ENCODE measurements at regions not wholly inside any gene's neighbourhood (a gene's known extent, or its start where the extent isn't known, plus 50 kb on each side); places are given as distances from the start of the nearest gene placed in this dataset.
A peak's percentile ranks its signal among the peaks of the same experiment; 100 is the strongest.

GRCh38 chr5:5643481-5643880 is 221.0 kb downstream of the ICE1 start:
- no peak for TF ChIP-seq CTCF (IDR thresholded peaks at IDR 0.05)
- Histone ChIP-seq H3K36me3 (no peaks in the 10 kb centered on the region), H3K4me3 (no peak overlapping the region), H3K9me3 (no peaks in the 10 kb centered on the region), H3K4me1 (peaks cover 0 to 11% of the 10 kb centered on the region in 2 donors), H3K27me3 (no peaks in the 10 kb centered on the region), H3K27ac (no peak overlapping the region)
- no peak for DNase-seq (ENCODE audit: low spot score)

GRCh38 chr5:5638211-5638610 is 215.7 kb downstream of the ICE1 start:
- no peak overlapping the region for H3K4me3 ChIP-seq
- no peaks in the 10 kb centered on the region for H3K27me3 ChIP-seq
- peaks cover 0 to 11% of the 10 kb centered on the region in 2 donors for H3K4me1 ChIP-seq
- TF ChIP-seq CTCF (IDR thresholded peaks at IDR 0.05), result no peak
- H3K36me3 ChIP-seq, result no peaks in the 10 kb centered on the region
- DNase-seq (ENCODE audit: low spot score), result no peak
- H3K27ac ChIP-seq, result peak overlapping the region in 1 of 2 donors; percentile 55
- no peaks in the 10 kb centered on the region for H3K9me3 ChIP-seq

- Histone ChIP-seq H3K4me3 (no peak overlapping the region), H3K27me3 (no peaks in the 10 kb centered on the region), H3K27ac (no peak overlapping the region), H3K9me3 (no peaks in the 10 kb centered on the region), H3K4me1 (peaks cover 0 to 11% of the 10 kb centered on the region in 2 donors), H3K36me3 (no peaks in the 10 kb centered on the region)
- no peak for TF ChIP-seq CTCF (IDR thresholded peaks at IDR 0.05)
- no peak for DNase-seq (ENCODE audit: low spot score)
Measured at GRCh38 chr5:5637173-5637572, 214.7 kb downstream of the ICE1 start.

- Histone ChIP-seq H3K36me3 (no peaks in the 10 kb centered on the region), H3K4me1 (peaks cover 0 to 11% of the 10 kb centered on the region in 2 donors), H3K4me3 (no peak overlapping the region), H3K27me3 (no peaks in the 10 kb centered on the region), H3K27ac (no peak overlapping the region), H3K9me3 (no peaks in the 10 kb centered on the region)
- no peak for DNase-seq (ENCODE audit: low spot score)
- no peak for TF ChIP-seq CTCF (IDR thresholded peaks at IDR 0.05)
Measured at GRCh38 chr5:5634817-5635216, 212.3 kb downstream of the ICE1 start.

- Histone ChIP-seq H3K9me3 (no peaks in the 10 kb centered on the region), H3K27me3 (no peaks in the 10 kb centered on the region), H3K36me3 (no peaks in the 10 kb centered on the region), H3K27ac (no peak overlapping the region), H3K4me3 (no peak overlapping the region), H3K4me1 (peaks cover 0 to 9% of the 10 kb centered on the region in 2 donors)
- DNase-seq (ENCODE audit: low spot score), result no peak
- no peak for TF ChIP-seq CTCF (IDR thresholded peaks at IDR 0.05)
Measured at GRCh38 chr5:5633579-5633978, 211.1 kb downstream of the ICE1 start.

- no peak for TF ChIP-seq CTCF (IDR thresholded peaks at IDR 0.05)
- Histone ChIP-seq H3K36me3 (no peaks in the 10 kb centered on the region), H3K4me3 (no peak overlapping the region), H3K27me3 (no peaks in the 10 kb centered on the region), H3K9me3 (no peaks in the 10 kb centered on the region), H3K27ac (no peak overlapping the region), H3K4me1 (peaks cover 0 to under 1% of the 10 kb centered on the region in 2 donors)
- DNase-seq (ENCODE audit: low spot score), result no peak
Measured at GRCh38 chr5:5632678-5633077, 210.2 kb downstream of the ICE1 start.

All from right atrium auricular region (tissue), 2 donors.